AG20443 (cell line): ENCODE measurements at regions not wholly inside any gene's neighbourhood (a gene's known extent, or its start where the extent isn't known, plus 50 kb on each side); places are given as distances from the start of the nearest gene placed in this dataset.
"Not testable (repeated sequence)": the region's sequence is repeated elsewhere in the genome, so short reads cannot be mapped to it uniquely, and the experiment has no call there.

Experiments used
- DNase-seq: peaks from one replicate; pipeline ENCODE4 v3.0.0; 2012; ENCODE audit warnings: low spot score, mixed read lengths

- DNase-seq = no peak
Measured at GRCh38 chr6:63486196-63486595, 86.1 kb upstream of the LOC128125822 start.

GRCh38 chr6:63487103-63487813 lies 85.0 kb upstream of the LOC128125822 start:
- no peak for DNase-seq

- no peak for DNase-seq
Measured at GRCh38 chr6:63491119-63491518, 81.2 kb upstream of the LOC128125822 start.

GRCh38 chr6:63492476-63492875 lies 79.8 kb upstream of the LOC128125822 start:
- DNase-seq = no peak

GRCh38 chr6:63493557-63493956 lies 78.7 kb upstream of the LOC128125822 start:
- no peak for DNase-seq

GRCh38 chr6:63496361-63496804 lies 75.9 kb upstream of the LOC128125822 start:
- DNase-seq = no peak

- DNase-seq = no peak
Measured at GRCh38 chr6:63502156-63502555, 70.1 kb upstream of the LOC128125822 start.

GRCh38 chr6:63503199-63503598 lies 69.1 kb upstream of the LOC128125822 start:
- no peak for DNase-seq

- no peak for DNase-seq
Measured at GRCh38 chr6:63504777-63505384, 67.4 kb upstream of the LOC128125822 start.

- DNase-seq = no peak
Measured at GRCh38 chr6:63507096-63507495, 65.2 kb upstream of the LOC128125822 start.

GRCh38 chr6:63509652-63510352 lies 62.5 kb upstream of the LOC128125822 start:
- peak; percentile 22 for DNase-seq

GRCh38 chr6:63510353-63510686 lies 62.0 kb upstream of the LOC128125822 start:
- DNase-seq = no peak

GRCh38 chr6:63510849-63511248 lies 61.4 kb upstream of the LOC128125822 start:
- no peak for DNase-seq

- no peak for DNase-seq
Measured at GRCh38 chr6:63514488-63515173, 57.6 kb upstream of the LOC128125822 start.

- DNase-seq = not testable (repeated sequence)
Measured at GRCh38 chr6:63515227-63515626, 57.1 kb upstream of the LOC128125822 start.

GRCh38 chr6:63516186-63516944 lies 55.9 kb upstream of the LOC128125822 start:
- no peak for DNase-seq

- DNase-seq = no peak
Measured at GRCh38 chr6:63517221-63517620, 55.1 kb upstream of the LOC128125822 start.

- no peak for DNase-seq
Measured at GRCh38 chr6:63521475-63522210, 50.6 kb upstream of the LOC128125822 start.
